ENCODE measurements at regions not wholly inside any gene's neighbourhood (a gene's known extent, or its start where the extent isn't known, plus 50 kb on each side); places are given as distances from the start of the nearest gene placed in this dataset.

GRCh38 chr2:18428516-18428915 is 131.9 kb downstream of the RDH14 start:
- POLR2A ChIA-PET (ENCODE audit: unreplicated experiment), result no interaction called here
- H2AFZ ChIP-seq, result no peak overlapping the region

GRCh38 chr2:18427762-18428161 is 132.7 kb downstream of the RDH14 start:
- no peak overlapping the region for H3K27ac ChIP-seq
- H2AFZ ChIP-seq, result no peak overlapping the region
- H4K20me1 ChIP-seq (ENCODE audit: insufficient read depth), result no peaks in the 10 kb centered on the region
- intact Hi-C loops (cut with micrococcal nuclease; ENCODE audit: unreplicated experiment), result no loop called here
- no peak overlapping the region for H3K4me3 ChIP-seq
- no peaks in the 10 kb centered on the region for H3K79me2 ChIP-seq (ENCODE audit: low read depth)
- H3K9me3 ChIP-seq (ENCODE audit: insufficient read depth, low read depth), result no peaks in the 10 kb centered on the region; the same call in 1 of the 2 replicates
- H3K9me2 ChIP-seq (ENCODE audit: insufficient read depth), result no peaks in the 10 kb centered on the region
- no peaks in the 10 kb centered on the region for H3K4me1 ChIP-seq (replicated peaks; ENCODE audit: insufficient read depth)
- ChIA-PET CTCF (interaction anchor here (0.6 kb wide), 1 partner anchor 1588 kb away, joined by 3 read pairs; no protein-coding TSS in a partner anchor), POLR2A (ENCODE audit: unreplicated experiment) (interaction anchor here (0.6 kb wide), 1 partner anchor 133 kb away, joined by 3 read pairs; the partner anchor contains the start of gene RDH14)
- no peak overlapping the region for H3K4me2 ChIP-seq
- no peaks in the 10 kb centered on the region for H3K27me3 ChIP-seq (ENCODE audit: insufficient read depth, low read depth)
- no peaks in the 10 kb centered on the region for H3F3A ChIP-seq (ENCODE audit: insufficient read depth, low read depth)
- H3K36me3 ChIP-seq (ENCODE audit: low read depth), result no peaks in the 10 kb centered on the region
- TF ChIP-seq CTCF (conservative IDR thresholded peaks at IDR 0.05), result no peak
- no peak for TF ChIP-seq EZH2 (IDR thresholded peaks at IDR 0.05; ENCODE audit: low read depth)
- no TSS peak for BruUV-seq (replicated peaks)
- DNase-seq, result no peak

More at GRCh38 chr2:18428516-18428915, 131.9 kb downstream of the RDH14 start:
- no peaks in the 10 kb centered on the region for H4K20me1 ChIP-seq (ENCODE audit: insufficient read depth)
- BruUV-seq (replicated peaks), result no TSS peak
- H3K9me3 ChIP-seq (ENCODE audit: insufficient read depth, low read depth), result no peaks in the 10 kb centered on the region; the same call in 1 of the 2 replicates
- H3K36me3 ChIP-seq (ENCODE audit: low read depth), result no peaks in the 10 kb centered on the region
- H3K27ac ChIP-seq, result no peak overlapping the region
- no peaks in the 10 kb centered on the region for H3K79me2 ChIP-seq (ENCODE audit: low read depth)
- no peak overlapping the region for H3K4me3 ChIP-seq
- no peak overlapping the region for H3K4me2 ChIP-seq
- no peaks in the 10 kb centered on the region for H3K27me3 ChIP-seq (ENCODE audit: insufficient read depth, low read depth)
- no peaks in the 10 kb centered on the region for H3K4me1 ChIP-seq (replicated peaks; ENCODE audit: insufficient read depth)
- intact Hi-C loops (cut with micrococcal nuclease; ENCODE audit: unreplicated experiment), result no loop called here
- DNase-seq, result no peak
- TF ChIP-seq CTCF (conservative IDR thresholded peaks at IDR 0.05), result no peak
- no peak for TF ChIP-seq EZH2 (IDR thresholded peaks at IDR 0.05; ENCODE audit: low read depth)
- H3K9me2 ChIP-seq (ENCODE audit: insufficient read depth), result no peaks in the 10 kb centered on the region
- CTCF ChIA-PET, result interaction anchor here (0.6 kb wide), 1 partner anchor 1587 kb away, joined by 3 read pairs; no protein-coding TSS in a partner anchor
- no peaks in the 10 kb centered on the region for H3F3A ChIP-seq (ENCODE audit: insufficient read depth, low read depth)

GRCh38 chr2:18426174-18426573 is 134.3 kb downstream of the RDH14 start:
- Histone ChIP-seq H4K20me1 (ENCODE audit: insufficient read depth) (no peaks in the 10 kb centered on the region), H3K4me3 (no peak overlapping the region), H2AFZ (no peak overlapping the region), H3K27ac (no peak overlapping the region), H3K4me2 (no peak overlapping the region), H3K9me2 (ENCODE audit: insufficient read depth) (no peaks in the 10 kb centered on the region), H3K9me3 (ENCODE audit: insufficient read depth, low read depth) (no peaks in the 10 kb centered on the region), H3K79me2 (ENCODE audit: low read depth) (no peaks in the 10 kb centered on the region), H3F3A (ENCODE audit: insufficient read depth, low read depth) (no peaks in the 10 kb centered on the region), H3K36me3 (ENCODE audit: low read depth) (no peaks in the 10 kb centered on the region), H3K4me1 (replicated peaks; ENCODE audit: insufficient read depth) (no peaks in the 10 kb centered on the region), H3K27me3 (ENCODE audit: insufficient read depth, low read depth) (no peaks in the 10 kb centered on the region)
- TF ChIP-seq CTCF (conservative IDR thresholded peaks at IDR 0.05) (no peak), EZH2 (IDR thresholded peaks at IDR 0.05; ENCODE audit: low read depth) (no peak)
- intact Hi-C loops (cut with micrococcal nuclease; ENCODE audit: unreplicated experiment), result no loop called here
- CTCF ChIA-PET, result no interaction called here
- POLR2A ChIA-PET (ENCODE audit: unreplicated experiment), result no interaction called here
- no peak for DNase-seq
- BruUV-seq (replicated peaks), result no TSS peak

Data from PC-9 (cell line).